Right kidney (tissue), 1 donor: ENCODE measurements at regions not wholly inside any gene's neighbourhood (a gene's known extent, or its start where the extent isn't known, plus 50 kb on each side); places are given as distances from the start of the nearest gene placed in this dataset.
A peak's percentile ranks its signal among the peaks of the same experiment; 100 is the strongest.
"Not testable (repeated sequence)": the region's sequence is repeated elsewhere in the genome, so short reads cannot be mapped to it uniquely, and the experiment has no call there.

ENCODE experiments used
- DNase-seq: peaks from one replicate; pipeline ENCODE4 v3.0.0-alpha.2; 2016

GRCh38 chr1:242912855-242913254 is 342.2 kb downstream of the CEP170 start:
- DNase-seq = not testable (repeated sequence)

- not testable (repeated sequence) for DNase-seq
These were observed 354.5 kb downstream of the CEP170 start for GRCh38 chr1:242900558-242900957.

- peak; percentile 48 for DNase-seq
These were observed 364.8 kb downstream of the CEP170 start for GRCh38 chr1:242890192-242890741.

DNA sequence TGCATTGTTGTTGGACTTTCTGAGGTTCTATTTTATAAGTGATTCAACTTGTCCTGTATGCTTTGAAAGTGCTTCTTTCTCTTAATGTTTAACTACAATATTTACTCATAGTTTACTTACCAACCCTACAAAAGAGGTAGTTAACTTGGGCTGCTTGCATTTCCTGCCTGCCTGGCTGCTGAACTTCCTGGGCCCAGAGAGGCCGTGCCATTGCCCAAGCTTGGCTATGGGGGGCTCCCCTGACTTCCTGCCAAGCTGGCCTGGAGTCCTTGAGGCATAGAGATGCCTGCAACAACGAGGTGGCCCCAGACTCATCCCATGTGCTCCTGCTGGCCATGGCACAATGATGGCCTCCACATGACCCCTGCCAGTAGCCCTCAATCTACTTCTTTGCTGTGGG is 361.6 kb upstream of the PLD5 start:
- DNase-seq = no peak

DNA sequence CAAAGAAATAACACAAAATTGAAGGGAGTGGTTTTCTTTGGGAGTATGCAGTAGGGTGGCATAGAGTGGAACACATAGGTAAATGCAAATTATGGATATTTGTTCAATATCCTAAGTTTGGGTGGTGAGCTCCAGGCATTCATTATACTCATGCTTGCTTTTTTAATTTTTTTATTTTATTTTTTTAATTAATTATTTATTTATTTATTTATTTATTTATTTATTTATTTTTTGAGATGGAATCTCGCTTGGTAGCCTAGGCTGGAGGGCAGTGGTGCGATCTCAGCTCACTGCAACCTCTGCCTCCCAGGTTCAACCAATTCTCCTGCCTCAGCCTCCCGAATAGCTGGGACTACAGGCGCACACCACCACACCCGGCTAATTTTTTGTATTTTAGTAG is 355.5 kb upstream of the PLD5 start:
- DNase-seq = not testable (repeated sequence)

- DNase-seq = no peak
These were observed 353.2 kb upstream of the PLD5 start for GRCh38 chr1:242877743-242878142.

- DNase-seq = no peak
These were observed 352.7 kb upstream of the PLD5 start for GRCh38 chr1:242877229-242877628.

- no peak for DNase-seq
These were observed 351.5 kb upstream of the PLD5 start for GRCh38 chr1:242876030-242876429.

- DNase-seq = no peak
These were observed 349.2 kb upstream of the PLD5 start for GRCh38 chr1:242873661-242874060.

GRCh38 chr1:242872521-242872920 is 348.0 kb upstream of the PLD5 start:
- no peak for DNase-seq

GRCh38 chr1:242871471-242872030 is 347.1 kb upstream of the PLD5 start:
- DNase-seq = no peak

DNA sequence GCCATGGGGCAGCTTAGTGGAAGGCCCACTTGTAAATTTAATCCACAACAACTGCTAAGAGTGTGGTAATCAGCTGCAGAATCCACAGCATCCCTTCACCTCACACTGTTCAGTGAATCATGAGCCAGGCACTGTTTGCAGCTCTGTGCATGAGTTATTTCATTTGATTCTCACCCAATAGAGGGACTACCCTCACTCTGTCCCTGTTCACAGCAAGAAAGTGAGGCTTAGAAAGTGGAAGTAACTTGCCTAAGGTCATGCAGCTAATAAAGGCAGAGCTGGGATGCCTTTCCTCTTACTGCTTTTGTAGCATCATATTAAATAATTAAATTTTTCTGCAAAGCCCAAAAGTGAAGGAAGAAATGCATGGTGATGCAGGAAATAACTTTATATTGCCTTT is 346.5 kb upstream of the PLD5 start:
- no peak for DNase-seq

DNA sequence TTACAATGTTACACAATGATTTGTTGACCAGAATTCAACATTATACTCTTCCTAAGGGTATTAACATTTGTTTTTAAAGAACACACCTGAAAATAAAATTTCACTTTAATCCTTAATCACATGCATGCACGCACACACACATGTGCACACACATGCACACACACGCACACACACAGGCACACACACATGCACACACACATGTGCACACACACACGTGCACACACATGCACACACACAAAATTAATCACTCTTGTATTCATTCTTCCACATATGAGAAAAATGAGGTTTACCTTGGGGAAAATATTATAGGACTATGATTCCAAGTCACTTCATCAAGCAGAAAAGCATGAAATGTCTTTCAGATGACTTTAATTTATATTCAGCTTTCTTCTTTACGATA is 331.8 kb upstream of the PLD5 start:
- DNase-seq = no peak

- DNase-seq = no peak
These were observed 330.0 kb upstream of the PLD5 start for GRCh38 chr1:242854466-242854865.

GRCh38 chr1:242847390-242847993 is 323.0 kb upstream of the PLD5 start:
- DNase-seq = no peak

DNA sequence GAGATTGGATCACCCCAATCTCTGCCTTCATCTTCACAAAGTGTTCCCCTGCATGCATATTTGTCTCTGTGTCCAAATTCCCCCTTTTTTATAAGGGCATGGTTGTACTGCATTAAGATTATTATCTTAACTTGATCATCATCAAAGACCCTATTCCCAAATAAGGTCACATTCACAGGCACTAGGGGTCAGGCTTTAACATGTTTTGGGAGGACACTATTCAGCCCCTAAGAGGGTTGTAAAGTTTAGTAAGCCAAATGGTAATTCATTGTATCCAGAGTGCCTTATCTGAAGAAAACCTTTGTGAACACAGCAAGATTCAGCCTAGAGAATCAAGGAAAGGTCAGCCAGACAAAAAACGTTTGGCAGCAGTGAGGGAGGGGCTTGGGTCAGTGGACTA is 317.6 kb upstream of the PLD5 start:
- DNase-seq = no peak

GRCh38 chr1:242839101-242839500 is 314.6 kb upstream of the PLD5 start:
- no peak for DNase-seq

- no peak for DNase-seq
These were observed 311.9 kb upstream of the PLD5 start for GRCh38 chr1:242836423-242836822.

DNA sequence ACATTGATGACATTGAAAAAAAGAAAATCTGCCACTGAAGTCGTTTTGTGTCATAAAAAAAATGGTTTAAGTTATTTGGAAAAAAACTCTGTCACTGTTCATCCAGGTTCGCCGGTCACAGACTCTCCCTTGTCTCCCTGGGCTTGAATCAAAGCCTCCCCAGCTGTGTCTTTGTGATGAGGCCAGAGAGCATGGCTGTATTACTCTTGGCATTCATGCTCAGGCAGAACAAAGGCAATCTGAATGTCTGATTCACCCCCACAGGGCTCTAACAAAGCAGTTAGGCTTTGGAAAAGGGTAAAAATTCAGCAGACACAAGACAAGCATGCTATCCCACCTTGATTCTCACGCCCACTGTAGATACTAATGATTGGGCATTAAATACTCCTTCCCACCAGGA is 304.3 kb upstream of the PLD5 start:
- no peak for DNase-seq

DNA sequence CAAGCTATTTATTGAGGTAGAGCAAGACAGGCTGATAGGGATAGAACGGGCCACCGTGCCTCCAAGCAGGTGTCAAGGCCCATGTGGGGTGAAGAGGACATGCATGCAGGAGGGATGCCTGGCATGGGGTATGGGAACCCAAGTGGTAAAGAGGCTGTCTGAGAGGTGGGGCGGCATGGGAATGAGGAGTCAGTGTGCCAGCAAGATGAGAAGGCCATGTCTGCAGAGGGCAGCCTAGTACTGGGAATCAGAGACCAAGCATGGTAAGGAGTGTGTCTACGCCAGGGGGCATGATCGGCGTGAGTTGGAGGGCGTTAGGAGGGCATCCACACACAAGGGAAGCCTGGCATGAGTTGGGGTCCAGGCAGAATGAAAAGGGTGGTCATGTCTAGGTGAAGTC is 303.7 kb upstream of the PLD5 start:
- DNase-seq = no peak

- no peak for DNase-seq
These were observed 303.0 kb upstream of the PLD5 start for GRCh38 chr1:242827538-242827937.

- DNase-seq = no peak
These were observed 302.3 kb upstream of the PLD5 start for GRCh38 chr1:242826701-242827336.

DNA sequence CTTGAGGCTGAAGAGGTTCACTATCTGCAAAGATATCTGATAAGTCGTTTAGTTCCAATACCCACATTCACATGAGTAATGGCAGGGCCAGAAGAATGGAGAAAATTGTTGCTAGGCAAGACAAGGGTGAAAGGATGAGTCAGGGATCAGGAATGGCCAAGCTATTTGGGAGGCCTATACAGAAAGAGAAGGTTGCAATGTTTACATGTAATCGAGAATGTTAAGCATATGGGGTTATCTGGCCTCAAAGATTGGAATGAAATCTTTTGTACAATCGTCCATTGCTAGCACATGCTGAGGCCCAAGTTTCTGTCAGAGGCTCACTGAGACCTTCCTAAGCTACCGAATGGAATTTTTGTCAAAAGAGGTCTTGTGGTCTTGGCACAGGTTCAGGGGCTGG is 299.9 kb upstream of the PLD5 start:
- no peak for DNase-seq

- no peak for DNase-seq
These were observed 289.1 kb upstream of the PLD5 start for GRCh38 chr1:242813490-242814091.
